Activated T-helper 2 cell treated with anti-CD3 and anti-CD28 coated beads, Interferon-gamma antibody, Interleukin-2, Interleukin-4, amounts not matched to agents 10 μg/mL and 5 μg/mL and 100 μg/mL, durations not matched to agents 14 hours and 24 hours and 36 hours (primary cell): ENCODE measurements at regions not wholly inside any gene's neighbourhood (a gene's known extent, or its start where the extent isn't known, plus 50 kb on each side); places are given as distances from the start of the nearest gene placed in this dataset.
"Not testable (repeated sequence)": the region's sequence is repeated elsewhere in the genome, so short reads cannot be mapped to it uniquely, and the experiment has no call there.

ENCODE experiments used
- DNase-seq: peaks from one replicate; pipeline ENCODE4 v3.0.0; 2021; ENCODE audit warnings: low spot score
- H3K27ac Mint-ChIP-seq: one replicate; pipeline ENCODE4 v1.8.0; 2021; ENCODE audit warnings: mixed read lengths
- H3K27me3 Mint-ChIP-seq: one replicate; pipeline ENCODE4 v1.8.0; 2021; ENCODE audit warnings: low read depth, mixed read lengths
- H3K36me3 Mint-ChIP-seq: one replicate; pipeline ENCODE4 v1.8.0; 2021; ENCODE audit warnings: low read depth, mixed read lengths
- H3K4me1 Mint-ChIP-seq: one replicate; pipeline ENCODE4 v1.8.0; 2021; ENCODE audit warnings: low read depth, mixed read lengths
- H3K4me3 Mint-ChIP-seq: one replicate; pipeline ENCODE4 v1.8.0; 2021; ENCODE audit warnings: low read depth, mild to moderate bottlenecking, moderate library complexity, mixed read lengths
- H3K9me3 Mint-ChIP-seq: one replicate; pipeline ENCODE4 v1.8.0; 2021; ENCODE audit warnings: mixed read lengths
- intact Hi-C: fragments of 100-400 bp; cut with micrococcal nuclease; formaldehyde crosslinking; loops from one replicate; pipeline ENCODE4 v1.15.1; 2023

DNA sequence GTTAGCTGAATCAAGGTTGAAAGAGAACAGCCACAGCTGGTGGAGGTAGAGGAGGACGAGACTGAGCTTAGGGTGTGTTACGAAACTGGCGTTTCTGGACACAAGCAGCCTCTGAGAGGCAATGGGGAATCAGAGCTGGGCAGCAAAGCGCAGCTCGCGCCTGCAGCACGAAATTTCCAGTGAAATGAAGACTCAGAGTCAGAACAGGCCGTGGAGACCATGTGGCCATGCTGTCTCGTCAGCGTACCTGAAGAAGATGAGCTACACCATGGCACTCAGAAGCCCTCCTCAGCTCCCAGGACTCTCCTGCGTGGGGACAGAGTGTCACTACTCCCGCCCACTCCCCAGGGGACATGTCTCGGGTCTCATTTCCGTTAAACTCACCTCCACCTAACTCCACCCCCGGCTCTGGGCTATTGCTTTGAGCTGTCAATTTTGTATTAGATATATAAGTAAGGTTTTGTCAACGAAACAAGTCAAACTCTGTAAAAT lies 256.9 kb downstream of the ERMARD start:
- Mint-ChIP-seq H3K36me3 (no peaks in the 10 kb centered on the region), H3K27ac (no peak overlapping the region), H3K4me3 (no peak overlapping the region), H3K4me1 (no peaks in the 10 kb centered on the region), H3K9me3 (peaks cover 19% of the 10 kb centered on the region), H3K27me3 (peaks cover 10% of the 10 kb centered on the region)
- intact Hi-C loops: no loop called here
- no peak for DNase-seq

DNA sequence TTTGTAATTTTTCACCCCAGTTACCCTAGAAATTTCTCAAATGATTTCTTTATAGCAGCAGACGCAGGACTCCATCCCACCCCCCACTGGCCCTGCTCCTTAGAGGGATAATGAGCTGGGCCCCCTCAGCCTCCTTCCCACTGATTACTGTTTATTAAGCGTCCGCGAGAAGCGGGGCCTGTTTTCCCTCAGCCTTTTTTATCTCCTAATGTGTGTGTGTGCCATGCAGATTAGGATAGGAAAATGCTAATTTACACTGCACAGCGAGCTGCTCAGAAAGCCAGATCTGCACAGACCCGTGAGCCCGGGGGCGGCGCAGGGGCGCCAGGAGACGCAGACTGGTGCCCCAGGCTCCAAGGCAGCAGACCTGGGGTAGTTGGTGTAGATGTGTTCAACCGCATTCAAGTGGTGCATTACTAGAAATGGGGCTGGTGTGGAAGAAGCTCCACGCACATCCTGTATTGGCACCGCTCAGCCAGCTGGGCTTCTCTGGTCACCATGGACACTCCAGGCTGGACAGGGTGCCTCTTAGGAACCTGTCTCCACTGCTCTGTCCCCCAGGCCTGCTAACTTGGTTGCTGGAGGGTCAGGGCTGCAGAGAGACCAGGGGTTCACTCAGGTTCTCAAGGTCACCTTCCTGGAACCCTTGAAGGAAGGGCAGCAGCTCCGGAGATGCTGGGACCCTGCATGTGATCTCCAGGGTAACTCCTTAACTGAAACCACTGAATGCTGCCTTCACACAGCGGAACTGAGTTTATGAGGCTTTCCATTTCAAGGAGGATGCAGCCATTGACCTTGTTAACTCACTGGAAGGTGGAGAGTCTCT lies 256.3 kb downstream of the ERMARD start:
- intact Hi-C loops: no loop called here
- no peaks in the 10 kb centered on the region for H3K4me1 Mint-ChIP-seq
- no peaks in the 10 kb centered on the region for H3K36me3 Mint-ChIP-seq
- no peak overlapping the region for H3K4me3 Mint-ChIP-seq
- peaks cover 24% of the 10 kb centered on the region for H3K9me3 Mint-ChIP-seq
- peaks cover 7% of the 10 kb centered on the region for H3K27me3 Mint-ChIP-seq
- no peak overlapping the region for H3K27ac Mint-ChIP-seq
- no peak for DNase-seq

DNA sequence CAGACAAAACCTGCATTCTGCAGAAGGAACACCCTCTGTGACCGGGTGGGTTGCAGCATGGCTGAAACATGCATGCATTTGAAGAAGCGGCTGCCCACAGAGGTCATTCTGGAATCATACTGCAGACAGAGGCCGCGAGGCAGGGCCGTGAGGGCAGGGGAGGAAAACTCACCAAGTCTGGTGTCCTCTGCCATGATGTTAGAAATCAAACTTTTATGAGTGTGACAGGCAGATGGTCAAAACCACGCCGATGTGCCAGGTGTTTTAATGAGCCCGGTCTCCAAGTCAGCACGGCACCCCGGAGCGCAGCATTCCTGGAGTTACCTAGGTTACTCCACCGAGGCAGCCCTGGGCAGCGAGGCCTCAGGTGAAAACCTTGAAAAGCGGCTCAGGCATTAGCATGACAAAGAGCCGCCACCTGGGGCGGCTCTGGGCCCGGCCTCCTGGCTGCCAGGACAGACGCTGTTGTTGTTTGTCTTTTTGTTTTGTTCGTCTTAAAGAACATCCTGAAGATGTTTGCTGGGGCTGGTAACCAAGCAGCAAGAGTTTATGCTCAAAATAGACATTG lies 255.6 kb downstream of the ERMARD start:
- Mint-ChIP-seq H3K36me3 (no peaks in the 10 kb centered on the region), H3K27me3 (peaks cover 3% of the 10 kb centered on the region), H3K4me3 (no peak overlapping the region), H3K9me3 (peaks cover 31% of the 10 kb centered on the region), H3K4me1 (no peaks in the 10 kb centered on the region), H3K27ac (no peak overlapping the region)
- DNase-seq: no peak
- intact Hi-C loops: no loop called here

DNA sequence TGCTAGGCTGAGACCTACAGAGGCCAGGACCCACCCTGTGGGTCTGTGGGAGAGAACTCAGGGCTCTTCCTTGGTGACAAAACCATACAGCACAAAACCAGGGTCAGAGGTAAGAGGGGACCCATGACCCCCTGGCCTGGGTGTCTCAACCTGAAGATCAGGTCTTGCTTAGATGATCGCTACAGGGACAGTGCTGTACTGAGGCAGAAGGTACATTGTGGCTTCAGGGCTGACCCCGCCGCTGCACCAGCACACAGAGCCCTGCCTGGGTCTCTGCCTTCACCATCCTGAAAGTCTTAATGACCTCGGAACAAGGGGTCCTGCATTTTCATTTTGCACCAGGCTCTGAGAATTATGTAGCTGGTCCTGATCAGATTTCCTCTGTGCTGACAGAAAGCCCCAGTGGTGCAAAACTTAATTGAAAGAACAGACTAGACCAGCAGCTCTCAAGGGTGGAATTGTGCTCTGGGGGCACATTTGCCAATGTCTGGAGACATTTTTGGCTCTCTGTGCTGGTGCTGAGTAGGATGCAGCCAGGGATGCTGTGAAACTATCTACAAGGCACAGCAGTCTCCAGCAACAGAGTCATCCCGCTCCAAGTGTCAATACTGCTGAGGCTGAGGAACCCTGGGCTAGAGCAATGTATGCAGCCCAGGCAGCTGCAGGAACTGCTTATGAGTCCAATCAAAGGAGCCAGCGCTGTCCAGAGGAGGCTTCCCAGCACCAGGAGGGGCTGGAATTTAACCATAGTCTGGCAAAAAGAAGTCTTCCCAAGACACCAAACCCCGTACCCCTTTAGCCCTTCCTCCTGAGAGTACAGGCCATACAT lies 254.9 kb downstream of the ERMARD start:
- intact Hi-C loops: no loop called here
- H3K9me3 Mint-ChIP-seq: peaks cover 31% of the 10 kb centered on the region
- DNase-seq: no peak
- H3K27me3 Mint-ChIP-seq: no peaks in the 10 kb centered on the region
- H3K4me1 Mint-ChIP-seq: no peaks in the 10 kb centered on the region
- no peaks in the 10 kb centered on the region for H3K36me3 Mint-ChIP-seq
- H3K4me3 Mint-ChIP-seq: no peak overlapping the region
- H3K27ac Mint-ChIP-seq: no peak overlapping the region

DNA sequence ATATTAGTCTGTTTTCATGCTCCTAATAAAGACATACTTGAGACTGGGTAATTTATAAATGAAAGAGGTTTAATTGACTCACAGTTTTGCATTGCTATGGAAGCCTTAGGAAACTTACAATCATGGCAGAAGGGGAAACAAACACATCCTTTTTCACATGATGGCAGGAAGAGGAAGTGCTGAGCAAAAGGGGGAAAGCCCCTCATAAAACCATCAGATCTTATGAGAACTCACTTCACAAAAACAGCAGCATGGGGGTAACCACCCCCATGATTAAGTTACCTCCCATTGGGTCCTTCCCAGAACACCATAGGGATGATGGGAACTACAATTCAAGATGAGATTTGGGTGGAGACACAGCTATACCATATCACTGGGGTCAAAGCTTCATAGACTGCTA lies 254.2 kb downstream of the ERMARD start:
- no peak overlapping the region for H3K4me3 Mint-ChIP-seq
- no peaks in the 10 kb centered on the region for H3K36me3 Mint-ChIP-seq
- H3K27me3 Mint-ChIP-seq: no peaks in the 10 kb centered on the region
- H3K4me1 Mint-ChIP-seq: no peaks in the 10 kb centered on the region
- H3K27ac Mint-ChIP-seq: no peak overlapping the region
- peaks cover 31% of the 10 kb centered on the region for H3K9me3 Mint-ChIP-seq
- no peak for DNase-seq
- intact Hi-C loops: no loop called here

DNA sequence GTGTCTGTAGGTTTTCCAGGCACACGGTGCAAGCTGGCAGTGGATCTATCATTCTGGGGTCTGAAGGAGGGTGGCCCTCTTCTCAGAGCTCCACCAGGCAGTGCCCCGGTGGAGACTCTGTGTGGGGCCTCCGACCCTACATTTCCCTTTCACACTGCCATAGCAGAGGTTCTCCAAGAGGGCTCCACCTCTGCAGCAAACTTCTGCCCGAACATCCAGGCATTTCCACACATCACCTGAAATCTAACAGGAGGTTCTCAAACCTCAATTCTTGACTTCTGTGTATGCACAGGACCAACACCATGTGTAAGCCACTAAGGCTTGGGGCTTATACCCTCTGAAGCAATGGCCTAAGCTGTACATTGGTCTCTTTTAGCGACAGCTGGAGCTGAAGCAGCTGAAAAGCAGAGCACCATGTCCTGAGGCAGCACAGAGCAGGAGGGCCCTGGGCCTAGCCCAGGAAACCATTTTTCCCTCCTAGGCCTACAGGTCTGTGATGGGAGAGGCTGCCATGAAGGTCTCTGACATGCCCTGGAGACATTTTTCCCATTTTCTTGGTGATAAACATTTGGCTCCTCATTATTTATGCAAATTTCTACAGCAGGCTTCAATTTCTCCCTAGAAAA lies 253.3 kb downstream of the ERMARD start:
- H3K4me1 Mint-ChIP-seq: no peaks in the 10 kb centered on the region
- no peaks in the 10 kb centered on the region for H3K27me3 Mint-ChIP-seq
- intact Hi-C loops: no loop called here
- peaks cover 31% of the 10 kb centered on the region for H3K9me3 Mint-ChIP-seq
- no peak overlapping the region for H3K27ac Mint-ChIP-seq
- H3K36me3 Mint-ChIP-seq: no peaks in the 10 kb centered on the region
- DNase-seq: no peak
- H3K4me3 Mint-ChIP-seq: no peak overlapping the region

DNA sequence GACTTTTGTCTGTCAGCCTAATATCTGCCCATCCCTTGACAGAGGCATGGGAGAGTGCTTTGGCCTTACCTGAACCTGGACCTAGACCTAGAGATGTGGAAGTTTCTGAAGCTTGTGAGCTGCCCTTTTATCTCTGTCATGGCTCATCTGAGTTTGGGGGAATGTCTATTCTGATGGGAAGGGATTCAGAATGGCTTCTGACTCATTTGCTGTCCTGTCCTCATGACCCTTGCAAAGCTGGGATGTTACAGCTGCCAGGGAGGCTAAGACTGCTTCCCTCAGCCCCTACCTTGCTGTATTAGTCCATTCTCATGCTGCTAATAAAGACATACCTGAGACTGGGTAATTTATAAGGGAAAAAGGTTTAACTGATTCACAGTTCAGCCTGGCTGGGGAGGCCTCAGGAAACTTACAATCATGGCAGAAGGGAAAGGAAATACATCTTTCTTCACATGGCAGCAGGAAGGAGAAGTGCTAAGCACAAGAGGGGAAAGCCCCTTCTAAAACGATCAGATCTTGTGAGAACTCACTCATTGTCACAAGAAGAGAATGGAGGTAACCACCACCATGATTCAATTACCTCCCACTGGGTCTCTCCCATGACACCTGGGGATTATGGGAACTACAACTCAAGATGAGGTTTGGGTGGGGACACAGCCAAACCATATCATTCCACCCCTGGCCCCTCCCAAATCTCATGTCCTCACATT lies 252.2 kb downstream of the ERMARD start:
- intact Hi-C loops: no loop called here
- H3K4me1 Mint-ChIP-seq: no peaks in the 10 kb centered on the region
- no peak overlapping the region for H3K27ac Mint-ChIP-seq
- H3K27me3 Mint-ChIP-seq: no peaks in the 10 kb centered on the region
- peaks cover 31% of the 10 kb centered on the region for H3K9me3 Mint-ChIP-seq
- DNase-seq: no peak
- H3K4me3 Mint-ChIP-seq: no peak overlapping the region
- no peaks in the 10 kb centered on the region for H3K36me3 Mint-ChIP-seq

DNA sequence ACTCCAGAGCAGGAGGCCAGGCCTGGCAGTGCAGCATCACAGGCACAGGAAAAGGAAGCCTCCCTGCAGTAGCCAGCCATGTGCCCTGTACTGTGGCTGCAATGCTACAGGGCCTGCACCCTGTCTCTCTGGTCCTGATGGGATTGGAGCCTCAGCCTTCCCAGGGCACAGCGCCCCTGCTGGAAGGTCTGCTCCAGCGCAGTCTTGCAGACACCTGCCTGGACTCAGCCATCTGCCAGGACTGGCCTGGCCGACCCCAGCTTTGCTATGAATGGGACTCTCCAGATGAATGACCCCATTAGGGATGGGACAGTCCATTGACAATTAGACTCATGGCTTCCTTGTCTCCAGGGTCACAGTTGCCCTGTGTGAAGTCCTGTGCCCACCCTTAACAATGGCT lies 251.6 kb downstream of the ERMARD start:
- H3K4me1 Mint-ChIP-seq: no peaks in the 10 kb centered on the region
- DNase-seq: no peak
- peaks cover 31% of the 10 kb centered on the region for H3K9me3 Mint-ChIP-seq
- H3K4me3 Mint-ChIP-seq: no peak overlapping the region
- intact Hi-C loops: no loop called here
- H3K27ac Mint-ChIP-seq: no peak overlapping the region
- no peaks in the 10 kb centered on the region for H3K36me3 Mint-ChIP-seq
- no peaks in the 10 kb centered on the region for H3K27me3 Mint-ChIP-seq

DNA sequence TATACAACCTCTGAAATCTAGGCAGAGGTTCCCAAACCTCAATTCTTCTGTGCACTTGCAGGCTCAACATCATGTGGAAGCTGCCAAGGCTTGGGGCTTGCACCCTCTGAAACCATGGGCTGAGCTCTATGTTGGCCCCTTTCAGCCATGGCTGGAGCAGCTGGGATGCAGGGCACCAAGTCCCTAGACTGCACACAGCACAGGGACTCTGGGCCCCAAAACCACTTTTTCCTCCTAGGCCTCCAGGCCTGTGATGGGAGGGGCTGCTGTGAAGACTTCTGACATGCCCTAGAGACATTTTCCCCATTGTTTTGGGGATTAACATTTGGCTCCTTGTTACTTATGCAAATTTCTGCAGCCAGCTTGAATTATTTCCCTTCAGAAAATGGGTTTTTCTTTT lies 250.4 kb downstream of the ERMARD start:
- H3K4me1 Mint-ChIP-seq, H3K27ac Mint-ChIP-seq, H3K36me3 Mint-ChIP-seq, H3K27me3 Mint-ChIP-seq, intact Hi-C loops, DNase-seq, H3K4me3 Mint-ChIP-seq: not testable (repeated sequence)
- peaks cover 31% of the 10 kb centered on the region for H3K9me3 Mint-ChIP-seq

DNA sequence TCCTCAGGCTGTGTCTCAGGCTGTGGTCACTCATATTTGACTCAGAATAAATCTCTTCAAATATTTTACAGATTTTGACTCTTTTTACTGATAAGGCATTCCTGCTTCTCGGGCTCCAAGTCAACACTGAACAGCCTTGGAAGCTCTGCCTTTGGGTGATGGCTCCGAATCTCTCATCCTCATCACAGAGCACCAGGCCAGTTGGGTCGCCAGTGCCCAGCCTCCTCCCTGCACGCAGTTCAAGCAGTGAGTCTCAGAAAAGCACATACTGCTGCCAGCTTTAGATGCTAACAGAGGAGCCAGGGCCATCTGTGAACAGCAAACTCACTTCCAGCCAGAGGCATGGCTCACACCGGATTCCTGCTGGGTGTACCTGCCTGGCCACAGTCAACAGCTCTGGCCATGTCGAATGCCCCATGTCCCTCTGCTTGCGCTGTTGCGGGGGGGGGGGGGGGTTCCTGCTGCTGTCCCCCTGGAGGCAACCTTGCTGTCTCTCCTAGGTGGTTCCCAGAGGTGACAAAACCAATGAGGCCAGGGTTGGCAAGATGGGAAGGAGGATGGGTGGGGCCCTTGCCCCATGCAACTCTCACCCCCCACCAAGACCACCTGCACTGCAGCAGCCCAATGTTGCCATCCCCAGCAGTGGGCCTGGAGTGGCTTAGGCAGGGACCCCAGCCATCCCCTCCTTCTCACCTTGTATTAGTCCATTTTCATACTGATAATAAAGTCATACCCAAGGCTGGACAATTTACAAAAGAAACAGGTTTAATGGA lies 248.8 kb downstream of the ERMARD start:
- H3K4me1 Mint-ChIP-seq: no peaks in the 10 kb centered on the region
- no peak for DNase-seq
- intact Hi-C loops: no loop called here
- no peaks in the 10 kb centered on the region for H3K27me3 Mint-ChIP-seq
- no peaks in the 10 kb centered on the region for H3K36me3 Mint-ChIP-seq
- H3K9me3 Mint-ChIP-seq: peaks cover 28% of the 10 kb centered on the region
- H3K4me3 Mint-ChIP-seq: no peak overlapping the region
- H3K27ac Mint-ChIP-seq: no peak overlapping the region

DNA sequence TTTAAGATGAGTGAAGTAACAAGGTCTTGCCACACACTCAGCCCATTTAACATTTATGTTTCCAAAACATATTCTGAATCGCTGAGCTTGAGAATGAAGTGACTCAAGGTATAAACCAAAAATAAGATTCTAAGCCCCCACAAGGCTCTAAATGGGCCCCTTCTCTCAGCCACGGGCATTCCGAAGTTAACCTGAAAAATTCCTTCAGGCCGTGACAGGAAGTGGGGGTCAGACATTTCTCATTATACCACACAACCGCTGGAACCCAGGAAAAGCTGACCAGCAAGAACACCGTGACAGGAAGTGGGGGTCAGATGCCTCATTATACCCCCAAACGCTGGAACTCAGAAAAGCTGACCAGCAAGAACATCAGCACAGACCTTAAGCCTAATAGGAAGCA lies 247.9 kb downstream of the ERMARD start:
- no peaks in the 10 kb centered on the region for H3K27me3 Mint-ChIP-seq
- H3K4me1 Mint-ChIP-seq: no peaks in the 10 kb centered on the region
- H3K4me3 Mint-ChIP-seq: no peak overlapping the region
- no peak overlapping the region for H3K27ac Mint-ChIP-seq
- no peak for DNase-seq
- intact Hi-C loops: loop anchor here (10.0 kb wide), 1 partner anchor 85 kb away; no protein-coding TSS in a partner anchor
- H3K9me3 Mint-ChIP-seq: peaks cover 23% of the 10 kb centered on the region
- no peaks in the 10 kb centered on the region for H3K36me3 Mint-ChIP-seq
